ENCODE measurements at regions not wholly inside any gene's neighbourhood (a gene's known extent, or its start where the extent isn't known, plus 50 kb on each side); places are given as distances from the start of the nearest gene placed in this dataset.

DNA sequence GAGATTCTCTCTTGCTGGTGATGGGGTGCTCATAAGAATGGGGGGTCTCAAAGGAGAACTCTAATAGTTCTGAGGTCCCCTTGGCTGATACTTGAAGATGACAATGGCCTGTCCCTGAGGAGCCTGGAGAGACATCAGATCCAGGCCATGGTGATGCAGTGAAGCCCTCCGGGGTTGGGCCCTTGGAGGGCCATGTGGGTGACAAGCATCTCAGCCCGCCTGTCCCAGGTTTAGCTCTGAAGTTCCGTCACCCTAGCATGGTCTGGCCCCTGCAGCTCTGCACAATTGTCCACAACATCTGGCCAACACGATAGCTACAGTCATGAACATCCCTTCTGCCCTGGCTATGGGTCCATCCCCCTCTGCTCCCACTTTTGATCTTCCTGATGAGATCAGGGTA is 202.8 kb upstream of the HS6ST1 start:
- TF ChIP-seq, protein P1, sequence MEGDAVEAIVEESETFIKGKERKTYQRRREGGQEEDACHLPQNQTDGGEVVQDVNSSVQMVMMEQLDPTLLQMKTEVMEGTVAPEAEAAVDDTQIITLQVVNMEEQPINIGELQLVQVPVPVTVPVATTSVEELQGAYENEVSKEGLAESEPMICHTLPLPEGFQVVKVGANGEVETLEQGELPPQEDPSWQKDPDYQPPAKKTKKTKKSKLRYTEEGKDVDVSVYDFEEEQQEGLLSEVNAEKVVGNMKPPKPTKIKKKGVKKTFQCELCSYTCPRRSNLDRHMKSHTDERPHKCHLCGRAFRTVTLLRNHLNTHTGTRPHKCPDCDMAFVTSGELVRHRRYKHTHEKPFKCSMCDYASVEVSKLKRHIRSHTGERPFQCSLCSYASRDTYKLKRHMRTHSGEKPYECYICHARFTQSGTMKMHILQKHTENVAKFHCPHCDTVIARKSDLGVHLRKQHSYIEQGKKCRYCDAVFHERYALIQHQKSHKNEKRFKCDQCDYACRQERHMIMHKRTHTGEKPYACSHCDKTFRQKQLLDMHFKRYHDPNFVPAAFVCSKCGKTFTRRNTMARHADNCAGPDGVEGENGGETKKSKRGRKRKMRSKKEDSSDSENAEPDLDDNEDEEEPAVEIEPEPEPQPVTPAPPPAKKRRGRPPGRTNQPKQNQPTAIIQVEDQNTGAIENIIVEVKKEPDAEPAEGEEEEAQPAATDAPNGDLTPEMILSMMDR (IDR thresholded peaks at IDR 0.05), result no peak
- TF ChIP-seq POLR2A (IDR thresholded peaks at IDR 0.05), result no peak
- DNase-seq (ENCODE audit: low spot score in 2 of 2), result no peak
- intact Hi-C loops (cut with DNase I; ENCODE audit: low total_unique reads), result no loop called here
- 95 to 99% methylated on average over 4 of the region's 4 CpGs for WGBS, 2 donors
- H3K4me3 ChIP-seq (ENCODE audit: low read depth, poor library complexity, severe bottlenecking), result no peak overlapping the region

DNA sequence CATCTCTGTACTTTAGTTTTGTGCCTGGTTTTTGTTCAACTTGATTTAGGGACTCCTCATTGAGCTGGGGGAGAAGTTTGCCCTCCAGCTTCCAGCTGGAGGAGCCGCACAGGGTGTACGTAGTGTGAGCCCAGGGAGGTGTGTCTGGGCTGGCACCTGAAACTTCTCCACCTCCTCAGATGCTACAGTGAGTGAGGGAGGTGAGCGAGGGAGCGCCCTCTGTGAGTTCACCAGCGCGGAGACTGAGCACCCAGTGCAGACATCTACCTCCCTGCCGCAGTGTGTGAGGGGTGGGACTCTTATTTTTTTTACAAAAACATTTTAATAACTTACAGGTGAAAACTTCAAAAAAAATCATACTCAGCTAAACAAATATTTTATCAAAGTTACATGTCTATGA is 204.2 kb upstream of the HS6ST1 start:
- 60 to 68% methylated on average over 7 of the region's 7 CpGs for WGBS, 2 donors
- no peak overlapping the region for H3K4me3 ChIP-seq (ENCODE audit: low read depth, poor library complexity, severe bottlenecking)
- no peak for TF ChIP-seq POLR2A (IDR thresholded peaks at IDR 0.05)
- TF ChIP-seq, protein P1 (IDR thresholded peaks at IDR 0.05), result no peak
- intact Hi-C loops (cut with DNase I; ENCODE audit: low total_unique reads), result no loop called here
- DNase-seq (ENCODE audit: low spot score in 2 of 2), result no peak

- H3K4me3 ChIP-seq (ENCODE audit: low read depth, poor library complexity, severe bottlenecking), result no peak overlapping the region
- no peak for TF ChIP-seq POLR2A (IDR thresholded peaks at IDR 0.05)
- TF ChIP-seq, protein P1 (IDR thresholded peaks at IDR 0.05), result no peak
- intact Hi-C loops (cut with DNase I; ENCODE audit: low total_unique reads), result no loop called here
- no peak for DNase-seq (ENCODE audit: low spot score in 2 of 2)
- WGBS, 2 donors, result 60 to 69% methylated on average over 4 of the region's 4 CpGs
Observed at GRCh38 chr2:128523457-128523856, 204.8 kb upstream of the HS6ST1 start.

DNA sequence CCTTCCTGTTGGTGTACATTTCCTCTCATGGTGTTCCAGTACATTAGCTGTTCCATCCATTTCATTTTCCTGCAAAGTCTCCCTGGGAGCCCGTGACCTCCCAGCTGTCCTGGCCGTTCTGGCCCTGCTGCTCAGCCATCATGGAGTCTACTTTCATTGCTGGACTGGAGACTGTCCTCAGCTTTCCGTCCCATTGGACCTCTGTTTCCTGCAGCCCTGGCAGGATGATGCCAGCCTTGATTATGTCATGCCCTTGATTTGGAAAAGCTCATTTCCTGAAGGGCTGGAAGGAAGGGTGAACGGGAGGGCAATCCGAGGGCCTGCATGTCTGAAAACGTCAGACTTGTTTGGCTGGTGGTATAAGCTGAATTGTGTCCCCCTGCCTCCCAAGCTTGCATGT is 205.5 kb upstream of the HS6ST1 start:
- 72 to 84% methylated on average over 6 of the region's 6 CpGs for WGBS, 2 donors
- TF ChIP-seq POLR2A (IDR thresholded peaks at IDR 0.05), result no peak
- TF ChIP-seq, protein P1 (IDR thresholded peaks at IDR 0.05), result no peak
- DNase-seq (ENCODE audit: low spot score in 2 of 2), result no peak
- H3K4me3 ChIP-seq (ENCODE audit: low read depth, poor library complexity, severe bottlenecking), result no peak overlapping the region
- intact Hi-C loops (cut with DNase I; ENCODE audit: low total_unique reads), result no loop called here

GRCh38 chr2:128525653-128526052 is 207.0 kb upstream of the HS6ST1 start:
- intact Hi-C loops (cut with DNase I; ENCODE audit: low total_unique reads), result no loop called here
- TF ChIP-seq, protein P1 (IDR thresholded peaks at IDR 0.05), result no peak
- no peak for TF ChIP-seq POLR2A (IDR thresholded peaks at IDR 0.05)
- H3K4me3 ChIP-seq (ENCODE audit: low read depth, poor library complexity, severe bottlenecking), result no peak overlapping the region
- no peak for DNase-seq (ENCODE audit: low spot score in 2 of 2)
- 86% methylated on average over 5 to 6 of the region's 6 CpGs for WGBS, 2 donors

DNA sequence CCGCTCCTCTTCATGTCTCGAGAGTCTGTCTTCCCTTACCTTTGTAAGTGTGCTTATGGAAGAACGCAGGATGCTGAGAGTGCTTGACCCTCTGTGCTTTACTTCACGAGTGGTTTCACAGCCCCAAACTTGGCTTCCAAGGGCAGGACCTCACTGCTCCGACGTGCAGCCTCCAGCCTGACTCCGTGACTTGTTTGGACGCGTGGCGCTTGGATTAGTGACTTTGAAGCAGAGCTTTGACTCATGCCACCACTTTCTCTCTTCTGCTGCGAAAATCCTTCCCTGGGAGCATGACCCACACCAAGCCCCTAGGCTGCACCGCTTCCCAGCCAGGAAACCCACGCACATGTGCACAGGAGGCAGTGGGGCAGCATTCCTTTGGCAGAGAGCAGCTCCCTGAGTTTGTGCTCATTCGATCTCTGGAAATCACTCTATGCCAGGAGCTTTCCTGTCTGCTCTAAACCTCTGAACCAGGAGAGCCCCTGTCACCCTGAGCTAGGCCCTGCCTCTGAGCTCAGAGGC is 207.8 kb upstream of the HS6ST1 start:
- no peak overlapping the region for H3K4me3 ChIP-seq (ENCODE audit: low read depth, poor library complexity, severe bottlenecking)
- no peak for DNase-seq (ENCODE audit: low spot score in 2 of 2)
- intact Hi-C loops (cut with DNase I; ENCODE audit: low total_unique reads), result no loop called here
- TF ChIP-seq, protein P1 (IDR thresholded peaks at IDR 0.05), result no peak
- TF ChIP-seq POLR2A (IDR thresholded peaks at IDR 0.05), result no peak
- WGBS, 2 donors, result 50 to 66% methylated on average over 14 of the region's 14 CpGs

All from lower leg skin (tissue), 4 donors.